ENCODE measurements at regions not wholly inside any gene's neighbourhood (a gene's known extent, or its start where the extent isn't known, plus 50 kb on each side); places are given as distances from the start of the nearest gene placed in this dataset.
A peak's percentile ranks its signal among the peaks of the same experiment; 100 is the strongest.

DNA sequence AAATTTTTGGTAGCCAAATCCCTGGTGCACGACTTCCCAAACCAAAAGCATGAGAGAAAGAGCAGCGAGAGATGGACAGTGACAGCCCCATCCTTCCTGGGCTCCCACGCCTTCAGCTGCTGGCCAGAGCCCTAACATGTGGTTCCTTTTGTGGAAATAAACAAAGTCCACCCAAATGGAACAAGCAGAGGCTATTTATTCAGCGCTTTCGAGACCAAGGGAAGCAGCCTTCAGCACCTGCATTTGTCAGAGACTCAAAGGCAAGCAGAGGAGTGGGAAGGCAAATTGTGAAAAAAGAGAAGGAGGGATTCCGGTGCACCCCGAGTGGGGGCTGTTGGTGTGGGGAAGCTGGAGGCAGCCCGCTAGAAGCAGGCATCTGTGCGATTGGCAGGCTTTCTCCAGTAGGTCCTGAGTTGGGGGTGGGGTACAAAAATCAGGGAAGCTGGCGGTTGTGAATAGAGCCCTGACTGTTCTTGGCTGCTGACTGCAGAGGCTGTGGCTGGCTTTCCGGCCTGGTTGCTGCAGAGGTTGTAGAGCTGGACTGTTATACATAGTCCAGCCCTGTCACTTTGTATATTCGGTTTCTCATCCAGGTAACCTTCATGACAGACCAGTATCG lies 427.2 kb downstream of the OCA2 start:
- DNase-seq, result peak; percentile 39

DNA sequence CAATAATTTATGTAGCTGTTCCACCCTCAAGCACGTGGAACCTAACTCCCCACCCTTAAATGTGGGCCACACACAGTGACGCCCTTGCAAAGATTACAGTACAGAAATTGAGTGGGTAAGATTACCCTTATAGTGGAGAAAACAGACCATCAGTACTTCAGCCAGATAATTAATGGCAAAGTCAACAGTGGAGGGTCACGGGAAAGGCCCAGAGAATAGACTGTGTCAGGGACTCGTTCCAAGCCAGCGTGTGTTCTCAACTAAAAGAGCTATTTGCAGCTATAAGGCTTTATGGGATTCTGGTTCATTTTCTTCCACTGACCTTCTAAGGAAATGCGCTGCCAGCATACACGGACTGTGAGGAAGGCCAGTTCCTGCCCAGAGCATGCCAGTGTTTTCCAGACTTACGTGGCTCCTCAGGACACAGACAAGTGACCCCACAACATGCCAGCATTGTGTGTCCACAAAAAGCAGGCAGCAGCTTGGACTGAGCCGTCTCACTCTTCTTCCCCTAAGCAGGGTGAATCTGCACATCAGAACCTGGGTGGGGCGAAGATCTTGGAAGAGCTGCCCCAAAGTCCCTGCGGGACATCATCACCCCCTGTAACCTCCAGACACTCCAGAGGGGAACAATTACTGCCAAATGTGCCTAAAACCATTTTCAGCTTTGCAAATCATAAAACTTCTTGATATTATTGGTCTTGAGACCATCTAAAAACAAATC lies 428.5 kb downstream of the OCA2 start:
- DNase-seq, result peak; percentile 78

DNA sequence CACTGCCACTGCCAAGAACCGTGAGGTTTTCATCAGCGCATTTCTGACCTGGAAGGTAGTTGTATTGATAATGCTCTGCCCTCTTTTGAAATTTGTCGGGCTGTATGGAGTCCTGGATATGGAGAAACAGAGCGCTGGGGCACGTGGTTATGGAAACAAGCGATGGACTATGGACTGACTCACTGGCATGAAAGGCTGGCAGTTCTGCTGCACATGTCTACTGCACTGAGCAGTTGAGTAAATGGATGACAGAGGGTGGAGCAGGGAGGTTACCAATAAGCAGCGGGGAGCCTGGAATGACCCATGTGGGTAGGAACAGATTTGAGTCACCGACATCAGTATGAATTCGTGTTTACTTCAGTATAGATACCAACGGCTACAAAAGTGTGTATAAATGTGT lies 429.5 kb downstream of the OCA2 start:
- no peak for DNase-seq

DNA sequence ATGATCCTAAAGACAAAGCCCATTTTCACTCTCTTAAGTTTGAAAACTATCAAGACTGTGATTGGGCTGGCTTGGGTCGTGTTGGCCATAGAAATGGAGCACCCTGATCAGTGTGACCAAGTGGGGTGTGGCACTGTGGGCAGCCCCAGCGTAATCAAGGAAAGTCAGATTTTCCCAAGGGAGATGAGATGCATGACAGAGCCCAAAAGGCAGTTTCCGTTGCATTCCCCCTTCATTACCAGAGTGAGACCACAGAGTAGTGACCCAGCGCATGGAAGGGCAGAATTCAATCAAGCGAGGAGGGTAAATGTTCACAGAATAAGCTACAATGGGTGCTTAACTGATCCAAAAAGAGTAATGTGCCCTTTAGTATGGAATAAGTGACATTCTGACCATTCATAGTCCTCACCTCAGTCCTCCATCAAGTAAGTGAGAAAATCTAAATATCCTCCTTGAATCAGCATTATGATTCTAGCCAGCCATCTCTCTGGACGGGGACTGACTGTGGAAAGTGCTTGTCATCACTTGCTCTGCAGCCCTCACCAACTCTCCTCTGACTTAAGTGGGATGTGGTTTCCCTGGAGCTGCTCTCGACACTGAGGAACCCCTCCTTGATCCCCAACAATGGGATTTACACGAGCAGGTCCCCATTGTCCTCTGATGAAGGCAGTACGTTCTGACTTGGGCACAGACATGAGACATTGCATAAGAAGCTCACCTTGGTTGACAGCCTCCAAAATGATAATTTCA lies 430.5 kb downstream of the OCA2 start:
- DNase-seq, result no peak

DNA sequence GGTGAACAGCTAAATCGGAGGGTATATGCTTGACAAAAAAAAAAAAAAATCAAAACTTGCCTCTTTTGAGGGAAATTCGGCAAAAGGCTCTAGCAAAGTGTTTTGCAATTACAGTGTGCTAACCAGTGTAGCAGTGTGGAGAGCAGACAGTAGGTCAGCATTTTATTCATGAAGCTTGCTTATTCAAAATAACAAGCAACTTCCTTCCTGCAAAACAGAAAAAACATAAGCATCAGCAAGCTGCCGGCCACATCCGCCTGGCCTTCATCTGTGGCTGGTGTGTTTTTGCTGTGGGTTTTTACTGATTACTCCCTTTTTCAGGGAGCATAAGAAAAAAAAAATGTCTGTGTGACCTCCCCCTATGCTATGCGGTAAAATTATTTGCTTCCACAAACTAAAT lies 434.1 kb downstream of the OCA2 start:
- DNase-seq, result no peak

DNA sequence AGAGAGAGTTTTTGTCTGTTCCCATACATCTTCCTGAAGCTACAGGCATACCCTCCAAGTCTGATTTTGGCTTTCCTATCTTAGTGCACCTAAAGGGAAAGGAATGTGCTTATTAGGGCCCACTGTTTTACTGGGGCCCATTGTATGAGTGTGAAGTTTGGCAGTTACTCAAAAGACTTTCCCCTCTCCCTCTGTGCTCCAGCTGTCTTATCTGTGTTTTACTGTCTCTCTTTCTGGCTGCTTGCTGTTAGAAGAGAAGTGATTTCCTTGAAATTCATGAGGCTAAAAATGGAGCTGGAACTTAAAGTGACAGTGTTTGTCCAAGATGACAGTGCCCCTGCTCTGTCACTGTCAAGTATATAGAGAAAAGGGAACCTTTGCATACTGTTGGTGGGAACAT lies 436.2 kb downstream of the OCA2 start:
- no peak for DNase-seq

DNA sequence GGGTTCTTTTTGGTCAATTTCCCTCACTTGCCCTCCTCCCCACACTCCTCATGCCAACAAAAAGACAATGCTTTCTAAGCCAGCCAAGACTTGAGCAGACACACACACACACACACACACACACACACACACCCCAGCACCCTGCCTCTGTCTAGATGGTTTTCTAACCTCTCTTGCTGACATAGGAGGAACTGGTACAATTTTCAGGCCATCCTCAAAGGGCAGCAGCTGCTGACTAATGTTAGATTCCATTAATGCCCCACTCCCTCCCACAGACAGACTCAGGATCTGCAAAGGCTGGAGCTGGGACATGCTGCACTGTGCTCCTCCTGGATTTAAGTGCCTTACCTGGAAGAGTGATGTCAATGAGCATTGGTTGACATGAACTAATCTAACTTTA lies 438.4 kb downstream of the OCA2 start:
- no peak for DNase-seq

DNA sequence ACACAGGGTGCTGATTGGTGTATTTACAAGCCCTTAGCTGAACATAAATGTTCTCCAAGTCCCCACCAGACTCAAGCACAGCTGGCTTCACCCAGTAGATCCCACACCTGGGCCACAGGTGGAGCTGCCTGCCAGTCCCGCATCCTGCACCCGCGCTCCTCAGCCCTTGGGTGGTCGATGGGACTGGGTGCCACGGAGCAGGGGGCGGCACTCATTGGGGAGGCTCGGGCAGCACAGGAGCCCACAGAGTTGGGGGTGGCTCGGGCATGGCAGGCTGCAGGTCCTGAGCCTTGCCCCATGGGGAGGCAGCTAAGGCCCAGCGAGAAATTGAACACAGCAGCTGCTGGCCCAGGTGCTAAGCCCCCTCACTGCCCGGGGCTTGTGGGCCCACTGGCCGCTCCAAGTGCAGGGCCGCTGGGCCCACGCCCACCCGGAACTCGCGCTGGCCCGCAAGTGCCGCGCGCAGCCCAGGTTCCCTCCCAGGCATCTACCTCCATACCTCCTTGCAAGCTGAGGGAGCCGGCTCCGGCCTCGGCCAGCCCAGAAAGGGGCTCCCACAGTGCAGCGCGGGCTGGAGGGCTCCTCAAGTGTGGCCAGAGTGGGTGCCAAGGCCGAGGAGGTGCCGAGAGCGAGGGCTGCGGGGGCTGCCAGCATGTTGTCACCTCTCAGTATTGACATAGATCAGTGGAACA lies 442.7 kb downstream of the OCA2 start:
- no peak for DNase-seq

DNA sequence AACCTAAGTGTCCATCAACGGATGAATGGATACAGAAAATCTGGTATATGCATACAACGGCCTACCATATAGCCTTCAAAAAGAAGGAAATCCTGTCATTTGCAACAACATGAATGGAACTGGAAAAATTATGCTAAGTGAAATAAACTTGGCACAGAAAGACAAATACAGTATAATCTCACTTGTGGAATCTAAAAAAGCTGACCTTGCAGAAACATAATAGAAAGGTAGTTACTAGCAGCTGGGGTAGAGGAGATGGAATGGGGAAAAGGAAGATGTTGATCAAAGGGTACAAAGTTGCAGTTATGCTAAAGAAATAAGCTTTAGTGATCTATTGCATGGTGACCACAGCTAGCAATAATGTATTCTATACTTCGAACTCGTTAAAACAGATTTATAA lies 444.1 kb downstream of the OCA2 start:
- DNase-seq, result no peak

DNA sequence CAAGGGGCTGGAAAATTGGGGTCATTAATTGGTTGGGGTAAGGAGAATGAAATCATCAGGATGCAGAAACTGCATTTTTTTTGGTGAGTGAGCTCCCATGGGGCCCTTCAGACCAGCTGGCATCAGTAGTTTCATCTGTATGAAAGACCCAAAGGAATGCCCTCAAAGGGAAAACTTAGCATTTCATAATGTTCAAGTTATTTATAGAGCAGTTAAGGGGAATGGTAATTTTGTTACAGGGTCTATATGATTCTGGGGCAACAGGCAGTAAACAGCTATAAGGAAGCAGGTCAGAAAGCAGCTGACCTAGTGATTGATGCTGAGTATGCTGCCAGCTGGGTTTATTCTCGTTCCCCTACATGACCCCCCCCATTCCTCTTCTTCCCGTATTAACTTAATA lies 448.9 kb downstream of the OCA2 start:
- DNase-seq, result no peak

DNA sequence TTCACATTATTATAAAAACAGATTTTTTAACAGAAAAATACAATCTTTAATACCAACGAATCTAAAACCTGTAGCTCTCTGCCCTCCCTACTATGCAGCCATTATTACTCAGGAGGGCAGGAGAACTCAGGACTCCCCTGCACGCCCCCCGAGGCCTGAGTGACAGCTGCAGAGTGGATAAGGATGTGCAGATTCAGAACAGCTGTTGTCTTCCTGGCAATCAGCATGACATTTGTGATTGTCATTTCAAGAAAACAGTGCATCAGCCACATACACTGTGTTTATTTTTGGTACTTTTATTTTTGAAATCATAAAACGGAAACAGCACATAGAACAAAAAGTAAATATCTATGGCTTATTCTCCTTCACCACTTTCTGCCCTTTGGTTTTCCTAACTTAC lies 450.8 kb downstream of the OCA2 start:
- DNase-seq, result no peak

DNA sequence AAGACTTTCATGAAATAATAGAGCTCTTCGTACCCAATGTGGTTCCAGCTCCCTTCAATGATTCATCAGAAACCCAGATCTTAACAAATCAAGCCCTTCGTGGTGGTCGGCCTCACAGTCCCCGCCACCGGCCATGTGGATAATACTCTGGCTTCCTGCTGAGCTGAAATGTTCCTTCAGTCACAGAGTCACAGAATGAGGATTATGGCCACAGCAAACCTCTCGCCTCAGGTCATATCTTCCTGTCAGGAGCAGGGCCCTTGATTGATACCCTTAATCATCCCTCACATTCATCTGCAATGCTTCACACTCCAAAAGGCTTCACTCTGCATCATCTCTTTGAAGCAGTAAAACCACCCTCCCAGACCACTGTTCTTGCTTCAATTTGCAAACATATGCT lies 452.6 kb downstream of the OCA2 start:
- no peak for DNase-seq

DNA sequence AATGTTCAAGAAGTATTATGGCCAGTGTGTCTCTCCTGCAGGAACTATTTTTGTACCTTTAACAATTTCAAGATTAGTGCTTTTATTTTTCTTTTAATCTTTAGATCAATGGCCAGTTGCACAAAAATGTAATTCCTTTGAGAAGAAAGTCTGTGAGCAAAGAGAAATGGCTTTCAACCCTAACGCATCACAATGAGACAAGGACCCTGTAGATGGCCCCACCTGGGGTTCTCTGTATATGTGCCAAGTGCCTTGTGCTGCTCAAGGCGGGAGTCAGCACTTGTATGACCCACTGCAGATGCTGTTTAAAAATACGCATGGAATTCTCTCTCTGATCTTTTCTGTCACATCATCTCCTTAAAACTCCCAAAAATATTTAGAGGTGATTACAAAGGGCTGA lies 453.4 kb downstream of the OCA2 start:
- DNase-seq, result no peak

DNA sequence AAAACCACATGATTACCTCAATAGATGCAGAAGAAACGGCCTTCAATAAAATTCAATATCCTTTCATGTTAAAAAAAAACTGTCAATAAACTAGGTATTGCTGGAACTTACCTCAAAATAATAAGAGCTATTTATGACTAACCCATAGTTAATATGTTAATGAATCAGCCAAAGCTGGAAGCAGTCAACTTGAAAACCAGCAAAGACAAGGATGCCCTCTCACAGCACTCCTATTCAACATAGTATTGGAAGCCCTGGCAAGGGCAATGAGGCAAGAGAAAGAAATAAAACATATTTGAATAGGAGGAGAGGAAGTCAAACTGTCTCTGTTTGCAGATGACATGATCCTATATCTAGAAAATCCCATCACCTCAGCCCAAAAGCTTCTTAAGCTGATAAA lies 456.1 kb downstream of the OCA2 start:
- no peak for DNase-seq

DNA sequence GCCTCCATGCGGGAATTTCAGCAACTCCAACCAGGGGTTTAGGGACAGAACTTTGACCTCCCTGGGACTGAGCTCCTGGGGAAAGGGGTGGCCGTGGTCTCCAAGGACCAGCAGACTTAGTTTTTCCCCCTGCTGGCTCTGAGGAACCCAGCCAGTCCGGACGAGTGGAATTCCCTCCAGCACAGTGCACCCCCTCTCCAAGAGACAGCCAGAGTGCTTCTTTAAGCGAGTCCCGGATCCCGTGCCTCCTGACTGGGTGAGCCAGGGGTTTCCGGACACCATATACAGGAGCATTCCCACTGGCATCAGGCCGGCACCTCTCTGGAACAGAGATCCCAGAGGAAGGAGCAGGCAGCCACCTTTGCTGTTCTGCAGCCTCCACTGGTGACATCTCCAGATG lies 459.5 kb downstream of the OCA2 start:
- no peak for DNase-seq

DNA sequence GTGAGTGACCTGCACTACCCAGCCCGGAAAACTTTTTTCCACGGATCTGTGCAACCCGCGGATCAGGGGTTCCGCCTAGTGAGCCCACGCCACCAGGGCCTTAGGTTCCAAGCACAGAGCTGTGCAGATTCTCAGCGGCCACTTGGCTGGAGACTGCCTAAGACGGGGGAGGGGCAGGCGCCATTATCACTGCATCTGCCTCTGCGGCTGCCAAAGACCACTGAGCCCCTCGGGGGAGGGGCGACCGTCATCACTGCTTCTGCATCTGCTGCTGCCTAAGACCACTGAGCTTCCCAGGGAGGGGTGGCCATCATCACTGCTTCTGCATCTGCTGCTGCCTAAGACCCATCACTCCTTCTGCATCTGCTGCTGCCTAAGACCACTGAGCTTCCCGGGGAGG lies 460.2 kb downstream of the OCA2 start:
- no peak for DNase-seq

DNA sequence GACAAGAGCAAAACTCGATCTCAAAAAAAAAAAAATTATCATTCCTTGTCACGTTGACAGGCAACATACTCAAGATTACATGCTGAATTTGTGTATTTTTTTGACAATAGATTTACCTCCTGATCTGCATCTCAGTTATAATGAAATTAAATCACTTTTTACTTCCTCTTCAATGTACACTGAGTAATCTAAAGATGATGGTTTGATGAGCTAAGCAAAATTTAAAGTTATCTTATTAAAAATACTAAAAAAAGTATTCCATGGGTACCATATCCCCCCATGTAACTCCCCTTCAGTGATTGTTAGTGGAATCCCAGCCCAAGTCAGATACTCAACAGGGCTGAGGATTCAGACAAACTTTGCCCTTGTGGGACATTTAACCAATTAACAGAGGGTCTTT lies 463.2 kb downstream of the OCA2 start:
- no peak for DNase-seq

DNA sequence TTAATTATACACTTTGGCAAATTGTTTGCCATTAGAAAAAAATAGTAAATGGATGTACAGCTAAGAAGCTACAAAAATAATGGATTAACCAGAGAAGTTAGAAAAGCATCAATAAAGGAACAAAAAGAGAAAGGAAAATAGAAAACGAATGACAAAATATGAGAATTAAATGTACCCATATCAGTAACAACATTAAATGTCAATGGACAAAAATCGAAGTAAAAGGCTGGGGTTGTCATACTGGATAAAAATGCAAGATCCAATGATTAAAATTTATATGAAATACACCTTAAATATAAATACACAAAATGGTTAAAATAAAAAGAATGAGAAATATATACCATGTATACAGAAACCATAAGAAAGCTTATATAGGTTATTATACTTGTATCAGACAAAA lies 470.6 kb downstream of the OCA2 start:
- DNase-seq, result no peak

DNA sequence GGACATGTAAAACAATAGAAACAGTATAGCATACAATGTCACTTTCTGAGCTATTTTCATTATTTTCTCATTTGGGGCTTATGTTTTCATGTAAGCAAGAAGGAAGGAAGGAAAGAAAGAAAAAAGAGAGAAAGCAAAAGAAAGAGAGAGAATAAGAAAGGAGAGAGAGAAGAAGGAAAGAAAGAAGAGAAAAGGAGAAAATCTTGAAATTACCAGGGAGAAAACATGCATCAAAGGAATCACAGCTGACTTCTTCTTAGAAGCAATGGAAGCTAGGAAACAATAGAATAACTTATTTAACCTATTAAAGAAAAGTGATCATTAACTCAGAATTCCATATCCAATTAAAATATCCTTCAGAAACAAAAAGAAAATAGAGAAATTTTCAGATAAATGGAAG lies 471.5 kb downstream of the OCA2 start:
- no peak for DNase-seq

DNA sequence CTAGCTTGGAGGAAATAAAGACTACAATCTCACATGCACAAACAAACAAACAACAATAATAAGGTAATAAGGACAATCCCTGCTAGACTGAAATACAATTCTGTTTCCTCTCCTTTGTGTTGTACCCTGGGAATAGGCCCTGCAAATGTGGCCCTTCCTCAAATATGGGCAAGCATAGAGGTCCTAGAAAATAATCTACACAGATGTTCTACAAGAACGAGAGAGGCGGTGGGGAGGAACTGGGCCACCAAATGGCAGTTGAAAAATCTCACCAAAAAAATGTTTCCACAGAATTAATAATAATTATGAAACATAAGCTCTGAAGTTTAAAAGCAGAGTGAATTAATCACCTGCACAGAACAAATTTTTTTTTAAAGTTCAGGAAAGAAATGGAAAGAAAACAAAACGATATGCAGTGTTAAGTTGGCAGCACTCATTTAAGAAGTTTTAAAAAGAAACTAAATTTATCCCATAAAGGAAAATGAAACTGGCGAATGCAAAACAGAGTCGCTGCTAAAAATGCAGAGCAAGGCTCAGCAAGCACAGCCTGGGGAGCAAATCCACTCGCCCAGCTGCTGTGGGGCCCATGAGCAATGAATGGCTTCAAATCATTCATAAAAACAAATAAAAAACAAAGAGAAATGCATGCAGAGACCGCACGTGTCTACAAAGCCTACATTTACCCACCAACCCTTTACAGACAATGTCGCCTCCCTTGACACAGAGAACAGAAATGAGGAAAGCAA lies 475.4 kb downstream of the OCA2 start:
- no peak for DNase-seq

DNA sequence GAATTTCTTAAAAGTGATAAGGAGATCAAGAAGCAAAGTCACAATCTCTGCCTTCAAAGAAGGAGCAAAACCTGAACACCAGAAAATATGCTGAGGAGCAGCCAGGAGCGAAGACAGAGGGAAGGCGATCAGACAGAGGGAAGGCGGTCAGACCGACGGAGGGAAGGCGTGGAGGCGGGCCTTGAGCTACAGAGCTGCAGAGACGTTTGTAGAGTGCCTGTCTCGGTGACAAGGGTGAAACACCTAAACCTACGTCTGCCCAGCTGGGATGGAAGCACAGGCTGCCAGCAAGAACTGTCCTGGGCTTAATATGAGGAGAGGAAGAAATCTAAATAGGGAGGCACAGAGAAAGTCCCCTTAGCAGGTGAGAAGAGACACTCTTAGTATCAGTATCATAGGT lies 476.0 kb downstream of the OCA2 start:
- no peak for DNase-seq

DNA sequence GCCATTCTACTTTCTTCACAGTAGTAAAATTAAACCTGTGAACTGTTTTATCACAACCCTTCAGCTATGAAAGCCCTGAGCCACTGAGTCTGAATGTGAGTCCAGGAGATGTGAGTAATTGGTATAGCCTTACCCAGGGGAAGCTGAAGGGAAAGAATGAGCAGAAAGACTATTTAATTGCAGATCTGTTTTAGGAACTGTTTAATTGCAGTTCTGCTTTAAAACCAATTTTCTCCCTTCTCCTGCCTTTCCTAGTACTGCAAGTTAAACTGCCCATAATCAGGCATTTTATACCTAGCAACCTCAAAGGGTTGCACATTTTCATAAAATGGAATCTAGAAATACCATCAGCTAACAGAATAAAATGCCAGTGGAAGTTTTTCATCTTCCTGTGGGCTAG lies 476.7 kb downstream of the OCA2 start:
- no peak for DNase-seq
